ENCODE measurements at regions not wholly inside any gene's neighbourhood (a gene's known extent, or its start where the extent isn't known, plus 50 kb on each side); places are given as distances from the start of the nearest gene placed in this dataset.

- TF ChIP-seq CEBPB (IDR thresholded peaks at IDR 0.05; ENCODE audit: low read depth) (no peak), MAX (IDR thresholded peaks at IDR 0.05) (no peak), CBX3 (IDR thresholded peaks at IDR 0.05; ENCODE audit: low read depth) (no peak), CTCF (IDR thresholded peaks at IDR 0.05 in 2 of 3, conservative IDR thresholded peaks at IDR 0.05 in 1 of 3; ENCODE audit: borderline replicate concordance in 1 of 3, insufficient read depth in 1 of 3, low read depth in 2 of 3, low read length in 2 of 3) (no peak), REST (IDR thresholded peaks at IDR 0.05; ENCODE audit: low read depth) (no peak), YY1 (IDR thresholded peaks at IDR 0.05; ENCODE audit: extremely low read depth, insufficient replicate concordance, low read depth, low read length) (no peak), ELF1 (IDR thresholded peaks at IDR 0.05; ENCODE audit: borderline replicate concordance, low read depth) (no peak), SRF (IDR thresholded peaks at IDR 0.05; ENCODE audit: low read depth) (no peak), SIN3A (IDR thresholded peaks at IDR 0.05; ENCODE audit: low read depth) (no peak), POLR2AphosphoS5 (IDR thresholded peaks at IDR 0.05; ENCODE audit: low read depth, low read length) (no peak), ZNF274 (IDR thresholded peaks at IDR 0.05; ENCODE audit: low read depth, low read length) (no peak)
Observed at GRCh38 chr4:53779025-53779424, 187.7 kb upstream of the LNX1 start.

All from HCT116 (cell line).